IPS DF 6.9 (cell line): ENCODE measurements at regions not wholly inside any gene's neighbourhood (a gene's known extent, or its start where the extent isn't known, plus 50 kb on each side); places are given as distances from the start of the nearest gene placed in this dataset.

ENCODE experiments used
- DNase-seq: peaks from one replicate; pipeline ENCODE4 v3.0.0-alpha.2; 2013; ENCODE audit warnings: low read depth, low spot score
- H3K27ac ChIP-seq: one replicate; pipeline ENCODE4 v1.5.1; 2013; ENCODE audit warnings: low read length, control low read depth
- H3K27me3 ChIP-seq: 2 replicates; pipeline ENCODE4 v1.6.1; 2013; ENCODE audit warnings: mild to moderate bottlenecking, low read length; ENCODE audit not compliant: control insufficient read depth, insufficient read depth
- H3K36me3 ChIP-seq: 2 replicates; pipeline ENCODE4 v1.6.1; 2013; ENCODE audit warnings: low read length; ENCODE audit not compliant: control insufficient read depth, insufficient read depth
- H3K4me1 ChIP-seq: 2 replicates; pipeline ENCODE4 v1.6.1; 2013; ENCODE audit warnings: low read length; ENCODE audit not compliant: control insufficient read depth, insufficient read depth
- H3K4me3 ChIP-seq: 2 replicates; pipeline ENCODE4 v1.5.1; 2013; ENCODE audit warnings: mild to moderate bottlenecking, low read length
- H3K9me3 ChIP-seq: 2 replicates; pipeline ENCODE4 v1.6.1; 2013; ENCODE audit warnings: low read length, inconsistent platforms; ENCODE audit not compliant: control insufficient read depth, insufficient read depth
- WGBS: extraction: QIAGEN DNeasy Blood & Tissue Kit; methylation state at CpG from one replicate; pipeline ENCODE4 v1.1.7; 2013; ENCODE audit warnings: mixed read lengths, missing lambda C conversion rate; ENCODE audit not compliant: insufficient read length, insufficient coverage; 5-methylcytosine and 5-hydroxymethylcytosine counted together

DNA sequence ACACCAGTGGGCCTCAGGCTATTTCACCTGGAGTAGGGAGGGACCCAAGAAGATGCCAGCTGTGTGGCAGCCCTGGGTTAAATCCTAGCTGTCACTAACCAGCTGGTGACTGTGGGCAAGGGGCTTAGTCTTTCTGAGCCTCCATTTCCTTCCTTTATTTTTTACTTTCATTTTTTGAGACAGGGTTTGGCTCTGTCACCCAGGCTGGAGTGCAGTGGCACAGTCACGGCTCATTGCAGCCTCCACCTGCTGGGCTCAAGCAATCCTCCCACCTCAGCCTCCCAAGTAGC lies 108.0 kb upstream of the SMAD3 start:
- Histone ChIP-seq H3K27me3 (no peaks in the 10 kb centered on the region), H3K4me3 (no peak overlapping the region), H3K27ac (no peak overlapping the region), H3K36me3 (no peaks in the 10 kb centered on the region), H3K4me1 (no peaks in the 10 kb centered on the region), H3K9me3 (no peaks in the 10 kb centered on the region)
- DNase-seq: no peak
- no CpG with 5 or more reads among the region's 1 CpG for WGBS

DNA sequence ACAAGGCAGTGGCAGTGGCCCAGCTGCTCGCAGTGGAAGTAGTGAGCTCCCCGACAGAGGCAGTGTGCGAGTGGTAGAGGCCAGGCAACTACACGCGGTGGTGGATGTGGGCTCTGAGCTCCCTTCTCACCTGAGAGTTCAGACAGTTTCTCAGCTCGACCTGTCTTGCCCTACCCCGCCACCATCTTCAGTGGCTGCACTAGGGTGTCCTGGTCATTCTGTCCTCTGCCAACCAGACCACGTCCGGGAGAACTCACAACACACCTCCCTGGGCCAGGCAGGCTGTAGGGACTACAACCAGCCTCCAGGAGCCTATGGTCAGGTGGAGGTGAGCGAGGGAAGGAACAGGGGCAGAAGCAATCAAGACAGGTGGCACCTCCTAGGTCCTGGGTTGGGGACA lies 106.3 kb upstream of the SMAD3 start:
- no CpG with 5 or more reads among the region's 10 CpGs for WGBS
- Histone ChIP-seq H3K4me1 (no peaks in the 10 kb centered on the region), H3K4me3 (no peak overlapping the region), H3K9me3 (no peaks in the 10 kb centered on the region), H3K36me3 (no peaks in the 10 kb centered on the region), H3K27ac (no peak overlapping the region), H3K27me3 (no peaks in the 10 kb centered on the region)
- DNase-seq: no peak

DNA sequence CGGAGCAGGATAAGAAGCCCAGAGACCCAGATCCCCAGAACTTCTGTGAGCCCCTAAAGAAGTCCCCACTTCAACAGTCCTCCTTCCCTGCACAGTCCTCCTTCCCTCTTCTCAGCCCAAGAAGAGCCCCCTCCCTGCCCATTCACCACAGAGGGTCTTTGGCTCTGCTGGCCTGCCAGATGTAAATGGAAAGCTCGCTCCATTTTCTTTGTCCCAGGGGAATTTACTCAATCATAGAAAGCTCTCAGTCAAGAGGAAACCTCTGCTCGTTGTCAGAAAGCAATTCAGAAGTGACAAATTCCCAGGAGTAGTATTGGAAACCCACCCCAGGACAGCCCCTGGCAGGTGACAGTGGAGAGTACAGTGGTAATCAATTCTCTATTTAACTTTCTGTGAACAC lies 105.5 kb upstream of the SMAD3 start:
- H3K27ac ChIP-seq: no peak overlapping the region
- WGBS: no CpG with 5 or more reads among the region's 3 CpGs
- no peaks in the 10 kb centered on the region for H3K27me3 ChIP-seq
- no peaks in the 10 kb centered on the region for H3K4me1 ChIP-seq
- no peak for DNase-seq
- H3K9me3 ChIP-seq: no peaks in the 10 kb centered on the region
- H3K36me3 ChIP-seq: no peaks in the 10 kb centered on the region
- no peak overlapping the region for H3K4me3 ChIP-seq

DNA sequence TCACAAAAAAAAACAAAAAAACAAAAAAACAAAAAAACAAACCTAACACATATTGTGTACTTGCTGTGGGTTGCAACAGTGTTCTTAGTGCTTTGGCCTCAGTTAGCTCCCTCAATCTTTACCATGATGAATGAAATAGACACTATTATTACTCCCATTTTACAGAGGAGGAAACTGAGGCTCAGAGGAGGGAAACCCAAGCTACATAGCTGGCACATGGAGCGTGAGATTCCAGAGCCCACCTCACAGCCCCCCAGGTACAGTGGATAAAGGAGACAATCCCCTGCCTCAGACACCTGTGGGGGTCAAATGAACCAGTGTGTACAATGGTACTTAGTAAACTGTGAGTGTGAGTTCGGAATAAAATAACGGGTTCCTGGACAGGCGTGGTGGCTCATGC lies 104.9 kb upstream of the SMAD3 start:
- no peak overlapping the region for H3K4me3 ChIP-seq
- no peaks in the 10 kb centered on the region for H3K9me3 ChIP-seq
- WGBS: no CpG with 5 or more reads among the region's 4 CpGs
- no peaks in the 10 kb centered on the region for H3K4me1 ChIP-seq
- no peak for DNase-seq
- H3K27ac ChIP-seq: no peak overlapping the region
- H3K36me3 ChIP-seq: no peaks in the 10 kb centered on the region
- H3K27me3 ChIP-seq: no peaks in the 10 kb centered on the region

DNA sequence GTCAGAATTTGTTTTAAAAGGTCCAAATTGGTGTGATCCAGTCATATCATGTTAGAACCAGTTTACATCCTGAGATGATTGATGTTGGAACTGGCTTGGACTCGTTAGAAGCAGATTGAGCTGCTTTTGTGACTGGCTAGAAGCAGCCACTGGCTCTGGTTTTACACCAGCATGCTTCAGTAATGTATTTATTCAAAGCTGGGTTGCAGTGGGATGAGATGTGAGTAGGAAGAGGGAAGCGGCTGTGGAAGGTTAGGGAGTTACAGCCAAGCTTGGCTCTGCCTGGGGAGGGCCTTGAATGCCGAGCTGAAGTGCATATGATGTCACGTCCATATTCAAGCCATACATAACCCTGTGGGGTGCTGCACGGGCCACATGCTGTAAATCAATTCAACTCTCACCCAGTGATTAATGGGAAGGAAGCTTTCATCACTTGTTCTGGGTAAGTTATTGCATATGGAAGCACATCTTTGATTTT lies 104.0 kb upstream of the SMAD3 start:
- H3K36me3 ChIP-seq: no peaks in the 10 kb centered on the region
- no CpG with 5 or more reads among the region's 5 CpGs for WGBS
- no peaks in the 10 kb centered on the region for H3K9me3 ChIP-seq
- no peaks in the 10 kb centered on the region for H3K4me1 ChIP-seq
- H3K4me3 ChIP-seq: no peak overlapping the region
- no peak for DNase-seq
- H3K27ac ChIP-seq: no peak overlapping the region
- H3K27me3 ChIP-seq: no peaks in the 10 kb centered on the region

DNA sequence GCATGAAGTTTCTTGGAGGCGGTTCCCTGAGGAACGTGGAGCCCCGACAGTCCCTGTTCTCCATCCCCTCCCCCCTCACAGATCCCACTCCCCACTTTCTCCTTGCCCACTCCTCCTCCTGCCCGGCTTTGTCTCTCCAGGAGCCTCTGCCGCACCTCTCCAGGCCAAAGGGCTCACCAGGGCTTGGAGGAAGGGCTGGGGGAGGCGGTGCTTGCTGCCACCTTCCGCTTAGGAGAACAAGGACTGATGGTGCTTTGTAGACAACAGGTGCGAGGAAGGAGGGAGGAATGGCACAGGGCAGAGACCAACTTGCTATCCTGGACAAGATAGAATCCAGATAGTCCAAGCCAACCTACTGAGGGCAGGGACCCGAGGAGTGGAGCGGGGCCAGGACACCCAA lies 103.5 kb upstream of the SMAD3 start:
- no CpG with 5 or more reads among the region's 10 CpGs for WGBS
- H3K27me3 ChIP-seq: no peaks in the 10 kb centered on the region
- no peak overlapping the region for H3K27ac ChIP-seq
- H3K9me3 ChIP-seq: no peaks in the 10 kb centered on the region
- DNase-seq: no peak
- no peaks in the 10 kb centered on the region for H3K4me1 ChIP-seq
- H3K4me3 ChIP-seq: no peak overlapping the region
- no peaks in the 10 kb centered on the region for H3K36me3 ChIP-seq

DNA sequence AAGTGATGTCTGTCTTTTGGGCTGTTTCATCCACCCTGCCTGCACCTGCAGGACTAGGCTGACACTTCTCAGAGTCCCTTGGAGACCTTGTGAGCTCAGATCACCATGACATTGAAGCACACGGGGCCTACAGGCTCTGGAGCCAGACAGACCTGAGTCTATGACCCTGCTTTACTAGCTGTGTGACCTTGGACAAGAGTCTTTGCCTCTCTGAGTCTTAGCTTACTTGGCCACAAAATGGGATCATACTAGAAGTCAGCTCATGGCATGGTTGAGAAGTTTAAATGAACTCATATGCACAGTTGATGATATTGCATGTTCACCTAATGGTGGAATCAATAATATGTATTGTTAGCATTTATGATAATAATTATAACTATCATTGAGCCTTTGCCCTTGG lies 102.9 kb upstream of the SMAD3 start:
- H3K4me1 ChIP-seq: no peaks in the 10 kb centered on the region
- H3K27me3 ChIP-seq: no peaks in the 10 kb centered on the region
- no peak overlapping the region for H3K4me3 ChIP-seq
- H3K36me3 ChIP-seq: no peaks in the 10 kb centered on the region
- no CpG with 5 or more reads among the region's 1 CpG for WGBS
- H3K27ac ChIP-seq: no peak overlapping the region
- H3K9me3 ChIP-seq: no peaks in the 10 kb centered on the region
- DNase-seq: no peak

DNA sequence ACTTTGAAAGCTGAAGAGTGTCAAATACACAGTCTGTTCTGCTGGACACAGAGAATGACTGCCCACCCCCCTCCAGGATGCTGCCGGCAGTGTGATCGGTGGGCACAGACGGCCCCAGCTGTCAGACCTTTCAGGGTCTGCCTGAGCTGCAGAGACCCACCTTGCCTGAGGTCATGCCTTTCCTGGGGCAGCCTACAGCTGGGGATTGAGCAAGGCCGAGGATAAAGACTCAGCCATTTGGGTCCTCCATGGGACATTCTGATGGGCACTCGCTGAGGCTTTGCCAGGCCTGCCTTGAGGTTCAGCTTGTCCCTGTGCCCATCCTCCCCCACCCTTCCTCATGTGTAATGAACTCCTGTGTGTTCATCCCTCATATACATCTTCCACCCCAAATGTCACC lies 102.3 kb upstream of the SMAD3 start:
- Histone ChIP-seq H3K4me1 (no peaks in the 10 kb centered on the region), H3K9me3 (no peaks in the 10 kb centered on the region), H3K27me3 (no peaks in the 10 kb centered on the region), H3K4me3 (no peak overlapping the region), H3K36me3 (no peaks in the 10 kb centered on the region), H3K27ac (no peak overlapping the region)
- DNase-seq: no peak
- no CpG with 5 or more reads among the region's 5 CpGs for WGBS

DNA sequence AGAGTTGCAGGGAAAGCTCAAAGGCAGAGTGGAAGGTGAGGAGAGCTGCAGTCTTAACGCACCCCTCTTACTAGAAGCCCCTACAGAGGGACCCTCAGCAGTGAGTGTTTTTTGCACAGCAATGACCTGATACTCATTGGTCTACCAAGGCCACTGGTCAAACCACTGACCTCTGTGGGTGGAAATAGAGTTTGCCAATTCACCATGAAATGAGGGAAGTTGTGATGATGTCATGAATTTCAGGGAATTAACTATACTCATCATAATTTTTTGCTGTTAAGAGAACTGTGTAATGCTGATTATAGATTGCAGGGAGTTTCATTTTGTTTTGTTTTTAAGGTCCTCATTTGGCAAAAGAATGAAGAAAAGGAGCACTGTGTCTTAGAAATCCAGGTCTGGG lies 101.7 kb upstream of the SMAD3 start:
- Histone ChIP-seq H3K4me3 (no peak overlapping the region), H3K27ac (no peak overlapping the region), H3K36me3 (no peaks in the 10 kb centered on the region), H3K9me3 (no peaks in the 10 kb centered on the region), H3K4me1 (no peaks in the 10 kb centered on the region), H3K27me3 (no peaks in the 10 kb centered on the region)
- DNase-seq: no peak
- WGBS: no CpG with 5 or more reads among the region's 1 CpG

DNA sequence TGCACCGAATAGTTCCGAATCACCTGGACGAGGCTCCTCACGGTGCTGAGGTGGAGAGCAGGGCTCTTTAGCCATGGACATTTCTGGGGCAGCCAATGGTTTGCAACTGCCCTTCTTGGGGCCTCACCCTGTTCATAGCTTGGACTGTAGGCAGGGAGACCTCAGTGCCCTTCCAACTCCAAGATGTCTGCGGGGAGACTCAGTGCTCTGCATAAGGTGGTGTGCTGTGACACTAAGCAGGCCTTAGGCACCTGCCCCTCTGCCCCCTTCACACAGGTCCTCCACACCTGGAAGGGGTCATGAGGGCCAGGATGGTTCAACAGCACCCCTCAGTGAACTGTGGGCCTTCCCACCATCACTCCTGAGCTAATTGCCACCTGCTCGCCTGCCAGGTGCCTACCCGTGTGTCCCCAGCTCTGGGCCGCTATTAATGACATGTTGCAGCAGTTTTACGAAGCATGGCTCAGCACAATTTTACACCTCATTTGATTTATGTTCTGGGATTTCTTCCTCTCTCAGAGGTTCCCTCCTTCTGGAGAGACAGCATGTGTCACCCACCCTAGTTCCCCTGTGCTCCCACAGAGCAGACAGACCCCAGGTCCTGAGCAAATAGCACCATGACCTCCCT lies 101.2 kb upstream of the SMAD3 start:
- no peaks in the 10 kb centered on the region for H3K4me1 ChIP-seq
- no peak for DNase-seq
- no CpG with 5 or more reads among the region's 9 CpGs for WGBS
- no peak overlapping the region for H3K4me3 ChIP-seq
- H3K36me3 ChIP-seq: no peaks in the 10 kb centered on the region
- no peaks in the 10 kb centered on the region for H3K9me3 ChIP-seq
- H3K27ac ChIP-seq: no peak overlapping the region
- H3K27me3 ChIP-seq: no peaks in the 10 kb centered on the region

DNA sequence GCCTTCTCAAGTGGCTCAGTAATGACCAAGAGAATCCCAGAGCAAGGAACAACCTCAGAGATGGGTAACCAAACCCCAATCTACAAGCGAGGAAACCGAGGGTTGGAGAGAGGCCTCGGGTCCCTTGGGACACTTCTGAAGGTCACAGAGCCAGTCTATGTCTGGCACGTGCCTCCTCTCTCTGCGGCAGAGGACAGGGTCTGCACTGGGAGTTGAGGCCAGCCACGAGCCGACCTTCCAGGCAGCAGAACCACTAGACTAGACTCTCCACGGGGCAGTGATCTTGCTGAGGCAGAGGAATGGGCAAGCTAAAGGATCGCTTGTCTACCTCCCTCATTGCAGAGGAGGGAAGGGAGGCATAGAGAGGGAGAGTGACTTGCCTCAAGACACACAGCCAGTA lies 100.6 kb upstream of the SMAD3 start:
- Histone ChIP-seq H3K9me3 (no peaks in the 10 kb centered on the region), H3K27ac (no peak overlapping the region), H3K27me3 (no peaks in the 10 kb centered on the region), H3K36me3 (no peaks in the 10 kb centered on the region), H3K4me3 (no peak overlapping the region), H3K4me1 (no peaks in the 10 kb centered on the region)
- WGBS: no CpG with 5 or more reads among the region's 9 CpGs
- no peak for DNase-seq
